NCI-H345 treated with DMSO at 0.1 percent for 48 hours (cell line): ENCODE measurements at regions not wholly inside any gene's neighbourhood (a gene's known extent, or its start where the extent isn't known, plus 50 kb on each side); places are given as distances from the start of the nearest gene placed in this dataset.
"Not testable (repeated sequence)": the region's sequence is repeated elsewhere in the genome, so short reads cannot be mapped to it uniquely, and the experiment has no call there.

Experiments
- DNase-seq: peaks from one replicate; lab custom pipeline; 2025; ENCODE audit not compliant: unreplicated experiment; lab: John Stamatoyannopoulos, UW

DNA sequence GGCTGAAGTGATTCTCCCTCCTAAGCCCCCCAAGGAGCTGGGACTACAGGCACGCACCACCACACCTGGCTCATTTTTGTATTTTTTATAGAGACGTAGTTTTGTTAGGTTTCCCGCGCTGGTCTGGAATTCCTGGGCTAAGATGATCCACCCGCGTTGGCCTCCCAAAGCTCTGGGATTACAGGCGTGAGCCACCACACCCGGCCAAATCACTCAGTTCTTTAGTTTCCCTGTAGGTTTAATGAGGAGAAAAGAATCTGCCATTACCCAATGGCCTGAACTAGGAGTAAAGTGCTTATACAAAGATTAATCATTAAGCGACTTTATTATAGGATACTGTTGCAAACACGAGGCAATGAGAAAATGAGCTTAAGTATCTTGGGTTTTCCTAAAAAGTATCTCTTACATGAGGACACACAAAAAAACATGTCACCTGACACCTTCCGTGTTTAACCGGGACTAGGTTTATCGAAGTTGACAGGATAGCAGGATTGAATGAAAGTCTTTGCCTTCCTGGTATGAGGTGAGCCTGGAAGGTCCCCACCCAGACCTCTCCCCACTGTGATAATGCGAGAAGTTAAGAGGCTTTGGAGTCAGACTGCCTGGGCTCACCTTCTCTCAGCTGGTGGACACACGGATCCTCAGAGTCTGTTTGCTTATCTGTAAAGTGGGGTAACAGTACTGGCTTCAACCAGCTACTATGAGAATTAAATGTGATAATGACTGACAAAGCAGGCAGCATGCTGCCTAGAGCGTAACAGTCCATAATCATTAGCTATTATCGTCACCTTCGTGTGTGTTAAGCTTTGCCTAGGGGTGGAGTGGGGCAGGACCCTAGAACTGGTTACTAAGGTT, 133.5 kb upstream of the KRAS start:
- no peak for DNase-seq

- DNase-seq: no peak
Observed at GRCh38 chr12:25382311-25383106, 131.8 kb upstream of the KRAS start.

DNA sequence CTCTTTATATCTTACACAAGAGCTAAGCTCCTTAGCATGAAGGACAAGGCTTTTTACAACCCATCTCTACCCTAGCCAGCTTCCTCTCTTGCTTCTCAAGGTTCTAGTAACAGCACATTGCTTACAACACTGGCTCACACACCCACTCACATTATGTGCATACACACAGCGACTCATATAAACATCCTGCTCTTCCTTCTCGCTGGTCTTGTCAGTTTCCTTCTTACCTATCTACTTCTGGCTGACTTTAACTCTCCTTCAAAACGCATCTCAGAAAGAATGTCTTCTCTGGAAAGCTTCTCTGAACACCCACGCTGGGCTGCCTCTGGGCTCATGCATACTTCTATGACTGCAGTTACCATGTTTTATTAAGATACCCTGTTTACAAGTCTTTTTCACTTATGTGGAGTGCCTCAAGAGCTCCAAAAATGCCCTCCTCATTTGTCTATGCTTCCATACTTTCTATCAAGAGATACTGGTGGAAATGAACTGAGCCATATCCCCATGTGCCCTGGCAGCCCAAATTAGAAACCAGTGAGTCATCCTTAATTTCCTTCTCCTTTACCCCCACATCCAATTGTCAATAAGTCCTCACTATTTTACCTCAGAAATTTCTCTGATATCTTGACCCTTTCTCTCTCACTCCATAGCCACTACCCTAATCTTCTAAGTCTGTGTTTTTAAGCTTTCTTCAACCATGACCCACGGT, 126.9 kb upstream of the KRAS start:
- no peak for DNase-seq

- DNase-seq: no peak
Observed at GRCh38 chr12:25376985-25377384, 126.3 kb upstream of the KRAS start.

GRCh38 chr12:25376407-25376806, 125.7 kb upstream of the KRAS start:
- DNase-seq: no peak

DNA sequence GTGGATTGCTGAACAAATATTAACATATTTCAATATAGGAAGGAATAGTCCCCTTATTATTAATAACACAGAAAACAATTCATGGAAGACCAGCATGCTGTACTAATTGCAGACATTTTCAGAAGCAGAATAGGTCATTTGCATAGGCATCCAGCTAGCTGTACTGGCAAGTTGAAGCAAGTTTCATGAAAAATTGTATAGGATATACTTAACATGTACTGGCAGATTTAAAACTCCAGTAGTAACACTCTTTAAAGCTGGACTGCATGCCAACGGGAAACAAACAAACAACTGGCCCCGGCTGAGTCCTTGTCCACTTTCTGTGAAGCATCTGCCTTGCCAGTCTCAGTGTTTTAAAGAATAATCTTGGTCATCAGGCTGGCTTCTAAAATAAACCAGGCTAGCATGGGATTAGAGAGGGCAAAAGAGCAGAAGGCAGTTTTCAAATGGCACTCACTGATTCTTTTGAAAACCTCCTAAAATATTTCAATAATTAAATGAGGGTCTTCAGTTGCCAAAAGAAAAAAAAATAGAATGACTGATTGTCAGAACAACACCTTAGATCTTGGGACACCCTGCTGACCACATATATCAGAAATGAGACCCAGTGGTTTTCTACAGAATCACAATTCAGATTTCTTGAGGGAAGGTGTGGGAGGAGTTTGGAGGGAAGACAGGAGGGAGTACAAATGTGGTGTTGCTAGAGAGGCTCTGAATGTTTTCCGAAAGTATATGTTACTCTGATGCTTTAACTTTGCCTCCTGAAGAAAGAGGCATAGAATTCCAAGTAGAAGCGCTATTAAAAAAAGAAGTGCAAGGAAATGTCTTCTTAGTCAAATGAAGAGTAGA, 122.5 kb upstream of the KRAS start:
- no peak for DNase-seq

DNA sequence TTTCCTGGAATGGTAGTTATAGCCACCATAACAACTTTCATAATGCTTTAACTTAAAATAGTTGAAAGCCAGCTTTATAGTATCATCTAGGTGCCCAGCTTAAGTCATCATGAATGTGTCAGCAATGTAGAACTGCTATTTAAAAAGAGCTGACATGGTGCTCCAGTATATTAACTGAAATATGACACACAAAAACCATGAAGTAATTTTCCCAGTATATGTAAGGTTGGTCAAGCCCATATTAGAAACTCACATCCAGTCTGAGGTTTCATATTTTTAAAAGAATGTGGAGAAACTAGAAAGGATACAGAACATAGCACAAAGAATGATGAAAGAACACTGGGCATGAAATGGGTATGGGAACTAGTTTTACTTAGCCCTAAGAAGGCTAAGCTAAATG, 121.3 kb upstream of the KRAS start:
- no peak for DNase-seq

DNA sequence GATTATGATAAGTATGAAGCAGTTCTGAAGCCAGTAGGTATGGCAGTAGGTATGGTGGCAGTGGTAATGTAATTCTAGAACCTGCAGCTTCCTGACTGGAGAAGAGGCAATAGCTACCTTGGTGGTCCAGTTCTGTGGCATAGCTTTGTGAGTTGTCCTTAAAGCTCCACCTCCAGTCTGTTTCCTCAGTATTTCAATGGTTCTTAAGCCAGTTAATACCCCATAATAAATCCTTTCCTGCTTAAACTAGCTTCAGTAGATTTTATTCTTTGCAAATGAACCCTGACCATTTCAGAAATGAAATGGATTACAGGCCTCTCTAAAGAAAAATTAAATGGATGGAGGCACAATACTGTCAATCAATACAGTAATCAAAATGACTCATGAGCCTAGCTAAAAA, 117.8 kb upstream of the KRAS start:
- DNase-seq: no peak

GRCh38 chr12:25366122-25366521, 115.4 kb upstream of the KRAS start:
- no peak for DNase-seq

- no peak for DNase-seq
Observed at GRCh38 chr12:25365340-25365730, 114.6 kb upstream of the KRAS start.

DNA sequence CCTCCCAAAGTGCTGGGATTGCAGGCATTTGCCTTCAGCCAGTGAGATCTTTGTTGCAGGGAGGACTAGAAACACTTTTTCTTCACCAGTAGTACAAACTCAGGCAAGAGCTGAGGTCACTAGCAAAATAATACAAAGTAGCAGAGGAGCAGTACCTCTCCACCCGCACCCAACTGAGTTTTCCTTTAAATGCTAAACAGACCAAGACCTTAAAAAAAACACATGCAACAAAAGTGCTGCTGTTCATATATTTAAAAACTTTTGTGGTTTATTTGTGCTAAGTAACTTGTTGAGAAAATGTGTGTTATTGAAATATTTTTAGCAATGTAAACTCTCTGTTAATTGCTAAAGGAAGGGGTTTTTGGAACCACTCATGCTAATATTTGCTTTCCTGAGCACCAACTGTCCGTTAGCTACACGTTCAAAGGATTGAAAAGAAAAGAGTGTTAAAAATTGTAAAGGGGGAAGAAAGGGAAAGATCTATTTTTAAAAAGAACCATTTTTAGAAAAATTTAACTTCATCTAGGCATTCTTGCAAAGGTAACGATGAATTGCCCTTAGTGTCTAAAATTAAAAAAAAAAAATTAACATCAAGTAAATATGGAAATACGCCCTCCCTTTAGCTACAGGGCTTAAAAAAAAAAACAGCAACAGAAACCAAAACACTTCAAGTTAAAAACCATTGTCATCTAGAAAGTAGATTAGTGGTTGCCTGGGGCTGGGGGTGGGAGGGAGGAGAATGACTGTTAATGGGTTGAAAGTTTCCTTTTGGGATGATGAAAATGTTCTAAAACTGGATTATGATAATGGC, 114.0 kb upstream of the KRAS start:
- DNase-seq: peak; percentile 10

DNA sequence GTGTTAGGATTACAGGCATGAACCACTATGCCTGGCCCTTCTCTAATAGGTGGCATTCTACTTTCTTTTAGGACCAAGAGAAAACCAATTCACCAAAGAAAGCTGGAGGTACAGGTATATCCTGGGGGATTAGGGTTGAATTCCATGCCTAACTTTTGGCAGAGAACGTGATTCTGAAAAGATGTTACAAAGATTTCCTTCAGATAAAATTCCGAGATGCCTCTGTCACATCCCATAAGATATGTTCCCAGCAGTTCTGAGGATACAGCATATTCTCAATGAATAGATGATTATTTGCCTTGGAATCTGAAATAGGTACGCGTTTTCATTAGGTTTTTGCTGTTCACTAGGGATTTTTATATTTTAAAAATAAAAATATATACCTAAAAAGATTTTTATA, 111.9 kb upstream of the KRAS start:
- DNase-seq: no peak

- no peak for DNase-seq
Observed at GRCh38 chr12:25361511-25361910, 110.8 kb upstream of the KRAS start.

DNA sequence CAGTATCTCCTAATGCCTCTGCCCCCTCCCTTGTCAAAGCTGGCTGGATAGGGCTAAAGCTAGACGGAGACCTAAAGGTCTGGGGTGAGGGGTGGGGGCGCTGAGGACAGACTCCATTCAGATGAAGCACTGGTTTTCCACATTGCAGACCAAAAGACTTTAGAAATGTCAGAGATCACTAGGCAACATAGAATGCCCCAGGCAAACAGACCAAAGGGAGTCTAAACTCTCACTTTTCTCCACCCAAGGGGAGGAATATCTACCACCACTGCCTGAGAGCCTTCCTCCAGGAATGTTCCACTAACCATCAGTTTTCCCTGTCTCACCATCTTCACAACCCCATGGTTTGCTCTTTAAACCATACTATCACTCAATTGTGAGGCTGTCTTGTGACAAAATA, 106.9 kb upstream of the KRAS start:
- DNase-seq: no peak

GRCh38 chr12:25352942-25353341, 102.2 kb upstream of the KRAS start:
- DNase-seq: not testable (repeated sequence)

GRCh38 chr12:25352083-25352918, 101.6 kb upstream of the KRAS start:
- DNase-seq: no peak

- DNase-seq: no peak
Observed at GRCh38 chr12:25348593-25348895, 97.8 kb upstream of the KRAS start.

GRCh38 chr12:25347716-25348592, 97.2 kb upstream of the KRAS start:
- no peak for DNase-seq
